Astrocyte (in vitro differentiated cells and primary cell): ENCODE measurements at regions not wholly inside any gene's neighbourhood (a gene's known extent, or its start where the extent isn't known, plus 50 kb on each side); places are given as distances from the start of the nearest gene placed in this dataset.
"Not testable (repeated sequence)": the region's sequence is repeated elsewhere in the genome, so short reads cannot be mapped to it uniquely, and the experiment has no call there.

Experiments
- DNase-seq: peaks from one replicate; pipeline ENCODE4 v3.0.0-alpha.2; 2010; ENCODE audit warnings: low read depth
- FAIRE-seq: peaks from 2 replicates; lab custom pipeline; 2011; peaks lifted over from hg19 to GRCh38; lab: Jason Lieb, UNC
- H2AFZ ChIP-seq: 2 replicates; pipeline ENCODE4 v1.6.0; 2012; ENCODE audit warnings: low read depth, low read length, inconsistent platforms
- H3K27ac ChIP-seq: 2 replicates; pipeline ENCODE4 v1.5.1; 2011; ENCODE audit warnings: low read depth, low read length, inconsistent platforms
- H3K27me3 ChIP-seq: 2 replicates; pipeline ENCODE4 v1.6.0; 2011; ENCODE audit warnings: low read length, inconsistent platforms; ENCODE audit not compliant: insufficient read depth
- H3K36me3 ChIP-seq: 2 replicates; pipeline ENCODE4 v1.5.1; 2011; ENCODE audit warnings: low read length, inconsistent platforms; ENCODE audit not compliant: insufficient read depth
- H3K4me1 ChIP-seq: 2 replicates; pipeline ENCODE4 v1.5.1; 2011; ENCODE audit warnings: low read length, inconsistent platforms; ENCODE audit not compliant: insufficient read depth
- H3K4me2 ChIP-seq: 2 replicates; pipeline ENCODE4 v1.6.0; 2012; ENCODE audit warnings: low read length, inconsistent platforms
- H3K4me3 ChIP-seq: 2 replicates; pipeline ENCODE4 v1.5.1; 2011; ENCODE audit warnings: low read depth, mild to moderate bottlenecking, low read length, inconsistent platforms; ENCODE audit not compliant: insufficient read depth
- H3K79me2 ChIP-seq: 2 replicates; pipeline ENCODE4 v1.6.0; 2012; ENCODE audit warnings: mild to moderate bottlenecking, low read length, inconsistent platforms; ENCODE audit not compliant: insufficient read depth
- H3K9ac ChIP-seq: 2 replicates; pipeline ENCODE4 v1.6.0; 2012; ENCODE audit warnings: mild to moderate bottlenecking, low read length, inconsistent platforms
- H3K9me3 ChIP-seq: 2 replicates; pipeline ENCODE4 v1.5.1; 2012; ENCODE audit warnings: low read depth, mild to moderate bottlenecking, low read length, inconsistent platforms; ENCODE audit not compliant: insufficient read depth
- H4K20me1 ChIP-seq: 2 replicates; pipeline ENCODE4 v1.6.0; 2012; ENCODE audit warnings: low read length, inconsistent platforms; ENCODE audit not compliant: insufficient read depth
- H3K27ac Mint-ChIP-seq: one replicate; pipeline ENCODE4 v1.8.0; 2021; ENCODE audit warnings: mild to moderate bottlenecking, mixed read lengths; ENCODE audit not compliant: unreplicated experiment
- H3K27me3 Mint-ChIP-seq: one replicate; pipeline ENCODE4 v1.8.0; 2021; ENCODE audit warnings: low read depth, mixed read lengths; ENCODE audit not compliant: unreplicated experiment
- H3K36me3 Mint-ChIP-seq: one replicate; pipeline ENCODE4 v1.8.0; 2021; ENCODE audit warnings: low read depth, mixed read lengths; ENCODE audit not compliant: unreplicated experiment
- H3K4me1 Mint-ChIP-seq: one replicate; pipeline ENCODE4 v1.8.0; 2021; ENCODE audit warnings: low read depth, mixed read lengths; ENCODE audit not compliant: unreplicated experiment
- H3K4me3 Mint-ChIP-seq: one replicate; pipeline ENCODE4 v1.8.0; 2021; ENCODE audit warnings: mild to moderate bottlenecking, moderate library complexity, mixed read lengths; ENCODE audit not compliant: unreplicated experiment
- H3K9me3 Mint-ChIP-seq: one replicate; pipeline ENCODE4 v1.8.0; 2021; ENCODE audit warnings: mild to moderate bottlenecking, mixed read lengths; ENCODE audit not compliant: unreplicated experiment
- CTCF ChIP-seq: IDR thresholded peaks from 2 replicates; pipeline ENCODE4 v1.5.1; 2011; ENCODE audit warnings: low read depth, mild to moderate bottlenecking, inconsistent platforms, low read length, moderate library complexity; ENCODE audit not compliant: insufficient read depth
- EZH2 ChIP-seq: IDR thresholded peaks from 2 replicates; pipeline ENCODE4 v1.6.1; 2012; ENCODE audit warnings: mild to moderate bottlenecking, low read length, inconsistent platforms; ENCODE audit not compliant: insufficient read depth

- H3K4me1 ChIP-seq = peaks cover 6% of the 10 kb centered on the region
- TF ChIP-seq CTCF = no peak
- TF ChIP-seq EZH2 = no peak
- Mint-ChIP-seq H3K27ac (no peak overlapping the region), H3K36me3 (no peaks in the 10 kb centered on the region), H3K4me3 (no peak overlapping the region), H3K9me3 (peaks cover 2% of the 10 kb centered on the region), H3K27me3 (no peaks in the 10 kb centered on the region), H3K4me1 (peaks cover 16% of the 10 kb centered on the region)
- no peak overlapping the region for H3K4me3 ChIP-seq
- no peaks in the 10 kb centered on the region for H3K79me2 ChIP-seq
- H3K36me3 ChIP-seq = no peaks in the 10 kb centered on the region
- H3K4me2 ChIP-seq = no peak overlapping the region
- H4K20me1 ChIP-seq = no peaks in the 10 kb centered on the region
- no peak overlapping the region for H2AFZ ChIP-seq
- H3K9me3 ChIP-seq = no peaks in the 10 kb centered on the region
- no peak overlapping the region for H3K27ac ChIP-seq
- no peaks in the 10 kb centered on the region for H3K27me3 ChIP-seq
- FAIRE-seq = no peak
- no peak overlapping the region for H3K9ac ChIP-seq
- DNase-seq = no peak
These were observed 429.8 kb downstream of the TOX3 start for GRCh38 chr16:52117171-52117570.

GRCh38 chr16:52114379-52114778 lies 432.6 kb downstream of the TOX3 start:
- no peak for FAIRE-seq
- H3K27ac ChIP-seq = no peak overlapping the region
- TF ChIP-seq CTCF = no peak
- no peak for TF ChIP-seq EZH2
- no peaks in the 10 kb centered on the region for H3K27me3 ChIP-seq
- Mint-ChIP-seq H3K4me1 (peaks cover 16% of the 10 kb centered on the region), H3K4me3 (no peak overlapping the region), H3K9me3 (no peaks in the 10 kb centered on the region), H3K27ac (peak overlapping the region; percentile 83), H3K36me3 (no peaks in the 10 kb centered on the region), H3K27me3 (no peaks in the 10 kb centered on the region)
- H2AFZ ChIP-seq = no peak overlapping the region
- no peaks in the 10 kb centered on the region for H3K9me3 ChIP-seq
- no peaks in the 10 kb centered on the region for H3K79me2 ChIP-seq
- H3K4me3 ChIP-seq = no peak overlapping the region
- DNase-seq = no peak
- H3K4me1 ChIP-seq = peaks cover 6% of the 10 kb centered on the region
- H3K36me3 ChIP-seq = no peaks in the 10 kb centered on the region
- H4K20me1 ChIP-seq = no peaks in the 10 kb centered on the region
- H3K9ac ChIP-seq = no peak overlapping the region
- H3K4me2 ChIP-seq = no peak overlapping the region

DNA sequence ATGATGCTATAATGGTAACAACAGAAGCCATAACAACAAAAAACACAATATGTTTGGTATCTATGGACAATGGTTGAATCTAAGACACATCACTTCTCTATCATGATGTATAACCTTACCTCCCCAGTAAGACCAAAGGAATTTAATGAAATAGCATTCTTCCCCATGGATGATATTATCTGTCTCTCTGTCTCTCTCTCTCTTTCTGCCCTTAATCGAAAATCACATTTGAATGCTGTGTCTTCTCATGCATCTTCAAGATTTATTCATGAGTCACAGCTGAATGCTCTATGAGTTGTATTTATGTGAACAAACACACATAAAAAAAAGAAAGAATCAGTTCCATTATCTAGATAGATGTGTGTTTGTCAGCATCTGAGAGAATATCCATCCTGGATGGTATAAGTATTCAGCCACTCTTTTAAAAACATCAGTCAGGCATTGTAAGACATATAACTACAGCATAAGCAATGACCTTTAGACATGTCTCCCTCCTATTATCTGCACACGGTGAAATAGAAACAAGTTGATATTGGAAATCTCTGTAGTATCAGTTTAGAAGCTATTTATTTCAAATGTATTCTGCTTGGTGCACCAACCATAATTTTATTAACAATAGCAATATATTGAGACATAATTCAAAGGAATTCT lies 433.3 kb downstream of the TOX3 start:
- no peak overlapping the region for H3K27ac Mint-ChIP-seq
- no peak overlapping the region for H3K4me3 Mint-ChIP-seq
- no peaks in the 10 kb centered on the region for H3K79me2 ChIP-seq
- no peaks in the 10 kb centered on the region for H3K36me3 Mint-ChIP-seq
- FAIRE-seq (no peak), DNase-seq (no peak)
- no peaks in the 10 kb centered on the region for H3K27me3 ChIP-seq
- no peak overlapping the region for H3K9ac ChIP-seq
- no peak overlapping the region for H3K4me2 ChIP-seq
- peaks cover 6% of the 10 kb centered on the region for H3K4me1 ChIP-seq
- no peak overlapping the region for H3K4me3 ChIP-seq
- H3K27ac ChIP-seq = no peak overlapping the region
- H3K36me3 ChIP-seq = no peaks in the 10 kb centered on the region
- H3K27me3 Mint-ChIP-seq = no peaks in the 10 kb centered on the region
- no peaks in the 10 kb centered on the region for H3K9me3 ChIP-seq
- H3K4me1 Mint-ChIP-seq = peaks cover 16% of the 10 kb centered on the region
- no peaks in the 10 kb centered on the region for H3K9me3 Mint-ChIP-seq
- H4K20me1 ChIP-seq = no peaks in the 10 kb centered on the region
- no peak overlapping the region for H2AFZ ChIP-seq
- no peak for TF ChIP-seq EZH2
- TF ChIP-seq CTCF = no peak

DNA sequence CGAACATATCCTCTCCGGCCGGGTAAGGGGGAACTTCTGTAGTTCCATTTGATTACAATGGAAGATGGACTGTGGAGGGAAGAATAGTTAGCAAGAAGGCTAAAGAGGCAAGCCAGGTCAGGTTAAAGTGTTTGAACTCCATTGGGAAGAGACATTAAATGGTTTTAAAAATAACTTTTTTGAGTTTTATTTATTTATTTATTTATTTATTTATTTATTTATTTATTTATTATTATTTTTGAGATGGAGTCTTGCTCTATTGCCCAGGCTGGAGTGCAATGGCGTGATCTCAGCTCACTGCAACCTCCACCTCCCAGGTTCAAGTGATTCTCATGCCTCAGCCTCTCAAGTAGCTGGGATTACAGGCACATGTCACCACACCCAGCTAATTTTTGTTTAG lies 441.9 kb downstream of the TOX3 start:
- H3K4me1 Mint-ChIP-seq, DNase-seq, H3K9me3 Mint-ChIP-seq: not testable (repeated sequence)

More for the DNA sequence above, 441.9 kb downstream of the TOX3 start:
- not testable (repeated sequence) for H3K9me3 ChIP-seq, H3K79me2 ChIP-seq, H3K4me1 ChIP-seq, H3K36me3 ChIP-seq, H3K36me3 Mint-ChIP-seq, H4K20me1 ChIP-seq, H3K27me3 Mint-ChIP-seq, H2AFZ ChIP-seq, H3K4me3 ChIP-seq, H3K27ac Mint-ChIP-seq, FAIRE-seq, H3K4me2 ChIP-seq, H3K9ac ChIP-seq, H3K27ac ChIP-seq, H3K4me3 Mint-ChIP-seq, H3K27me3 ChIP-seq
